ENCODE measurements at regions not wholly inside any gene's neighbourhood (a gene's known extent, or its start where the extent isn't known, plus 50 kb on each side); places are given as distances from the start of the nearest gene placed in this dataset.
"Not testable (repeated sequence)": the region's sequence is repeated elsewhere in the genome, so short reads cannot be mapped to it uniquely, and the experiment has no call there.

- Histone ChIP-seq H4K20me1 (ENCODE audit: insufficient read depth, poor library complexity, severe bottlenecking) (no peaks in the 10 kb centered on the region), H3K9me2 (replicated peaks; ENCODE audit: insufficient read depth) (no peaks in the 10 kb centered on the region), H3K27ac (no peak overlapping the region), H3K27me3 (no peaks in the 10 kb centered on the region), H2AFZ (no peak overlapping the region), H3K79me2 (no peaks in the 10 kb centered on the region), H3K4me1 (ENCODE audit: insufficient read depth) (no peaks in the 10 kb centered on the region), H3K4me3 (no peak overlapping the region), H3K4me2 (no peak overlapping the region), H3K36me3 (replicated peaks; ENCODE audit: insufficient read depth, low read depth) (no peaks in the 10 kb centered on the region), H3K9me3 (ENCODE audit: low read depth) (no peaks in the 10 kb centered on the region)
- no peak for DNase-seq (ENCODE audit: low spot score)
- WGBS (ENCODE audit: low lambda C conversion rate, missing lambda C conversion rate): 91% methylated on average over 3 of the region's 3 CpGs
- TF ChIP-seq CTCF (IDR thresholded peaks at IDR 0.05; ENCODE audit: poor library complexity) (no peak), EZH2 (IDR thresholded peaks at IDR 0.05; ENCODE audit: borderline replicate concordance) (no peak), EZH2phosphoT487 (IDR thresholded peaks at IDR 0.05; ENCODE audit: low read depth, severe bottlenecking, unreplicated experiment) (no peak)
These were observed 113.3 kb downstream of the OSTF1 start for GRCh38 chr9:75201480-75202209.

GRCh38 chr9:75207997-75208396, 119.7 kb downstream of the OSTF1 start:
- H3K79me2 ChIP-seq; H3K4me1 ChIP-seq (ENCODE audit: insufficient read depth); H3K27me3 ChIP-seq; H3K4me3 ChIP-seq; H3K9me2 ChIP-seq (replicated peaks; ENCODE audit: insufficient read depth); H2AFZ ChIP-seq; H4K20me1 ChIP-seq (ENCODE audit: insufficient read depth, poor library complexity, severe bottlenecking); H3K9me3 ChIP-seq (ENCODE audit: low read depth); H3K27ac ChIP-seq; H3K36me3 ChIP-seq (replicated peaks; ENCODE audit: insufficient read depth, low read depth); H3K4me2 ChIP-seq; DNase-seq (ENCODE audit: low spot score): not testable (repeated sequence)
- WGBS (ENCODE audit: low lambda C conversion rate, missing lambda C conversion rate): 93% methylated on average over 9 of the region's 12 CpGs

- 63% methylated on average over 3 of the region's 3 CpGs for WGBS (ENCODE audit: low lambda C conversion rate, missing lambda C conversion rate)
- no peak overlapping the region for H2AFZ ChIP-seq
- H3K9me2 ChIP-seq (replicated peaks; ENCODE audit: insufficient read depth): no peaks in the 10 kb centered on the region
- no peak overlapping the region for H3K4me3 ChIP-seq
- H4K20me1 ChIP-seq (ENCODE audit: insufficient read depth, poor library complexity, severe bottlenecking): no peaks in the 10 kb centered on the region
- no peak overlapping the region for H3K27ac ChIP-seq
- H3K79me2 ChIP-seq: no peaks in the 10 kb centered on the region
- H3K36me3 ChIP-seq (replicated peaks; ENCODE audit: insufficient read depth, low read depth): no peaks in the 10 kb centered on the region
- no peaks in the 10 kb centered on the region for H3K27me3 ChIP-seq
- TF ChIP-seq CTCF (IDR thresholded peaks at IDR 0.05; ENCODE audit: poor library complexity): no peak
- no peak for TF ChIP-seq EZH2phosphoT487 (IDR thresholded peaks at IDR 0.05; ENCODE audit: low read depth, severe bottlenecking, unreplicated experiment)
- no peak for TF ChIP-seq EZH2 (IDR thresholded peaks at IDR 0.05; ENCODE audit: borderline replicate concordance)
- H3K4me1 ChIP-seq (ENCODE audit: insufficient read depth): no peaks in the 10 kb centered on the region
- DNase-seq (ENCODE audit: low spot score): no peak
- no peaks in the 10 kb centered on the region for H3K9me3 ChIP-seq (ENCODE audit: low read depth)
- H3K4me2 ChIP-seq: no peak overlapping the region
These were observed 121.9 kb downstream of the OSTF1 start for GRCh38 chr9:75210215-75210614.

GRCh38 chr9:75213765-75214164, 125.5 kb downstream of the OSTF1 start:
- no peak for TF ChIP-seq EZH2phosphoT487 (IDR thresholded peaks at IDR 0.05; ENCODE audit: low read depth, severe bottlenecking, unreplicated experiment)
- no peak for TF ChIP-seq CTCF (IDR thresholded peaks at IDR 0.05; ENCODE audit: poor library complexity)
- TF ChIP-seq EZH2 (IDR thresholded peaks at IDR 0.05; ENCODE audit: borderline replicate concordance): no peak
- Histone ChIP-seq H3K9me3 (ENCODE audit: low read depth) (no peaks in the 10 kb centered on the region), H3K27ac (no peak overlapping the region), H3K79me2 (no peaks in the 10 kb centered on the region), H3K4me1 (ENCODE audit: insufficient read depth) (no peaks in the 10 kb centered on the region), H3K36me3 (replicated peaks; ENCODE audit: insufficient read depth, low read depth) (no peaks in the 10 kb centered on the region), H4K20me1 (ENCODE audit: insufficient read depth, poor library complexity, severe bottlenecking) (no peaks in the 10 kb centered on the region), H3K27me3 (no peaks in the 10 kb centered on the region), H3K4me2 (no peak overlapping the region), H3K9me2 (replicated peaks; ENCODE audit: insufficient read depth) (no peaks in the 10 kb centered on the region), H2AFZ (no peak overlapping the region), H3K4me3 (no peak overlapping the region)
- no peak for DNase-seq (ENCODE audit: low spot score)
- 90% methylated on average over 3 of the region's 3 CpGs for WGBS (ENCODE audit: low lambda C conversion rate, missing lambda C conversion rate)

Measured in hepatocyte (in vitro differentiated cells).